HUES6 (cell line): ENCODE measurements at regions not wholly inside any gene's neighbourhood (a gene's known extent, or its start where the extent isn't known, plus 50 kb on each side); places are given as distances from the start of the nearest gene placed in this dataset.

Experiments
- H3K27ac ChIP-seq: 2 replicates; pipeline ENCODE4 v1.7.0; 2013; ENCODE audit warnings: low read depth, mild to moderate bottlenecking, low read length, inconsistent platforms
- H3K27me3 ChIP-seq: 2 replicates; pipeline ENCODE4 v1.6.1; 2013; ENCODE audit warnings: low read length; ENCODE audit not compliant: control insufficient read depth, insufficient read depth
- H3K36me3 ChIP-seq: 2 replicates; pipeline ENCODE4 v1.6.1; 2013; ENCODE audit warnings: low read length; ENCODE audit not compliant: control insufficient read depth, insufficient read depth
- H3K4me1 ChIP-seq: 2 replicates; pipeline ENCODE4 v1.6.1; 2013; ENCODE audit warnings: low read length; ENCODE audit not compliant: control insufficient read depth, insufficient read depth
- H3K4me3 ChIP-seq: 2 replicates; pipeline ENCODE4 v1.5.1; 2013; ENCODE audit warnings: low read depth, low read length
- H3K9ac ChIP-seq: one replicate; pipeline ENCODE4 v1.6.1; 2013; ENCODE audit warnings: mild to moderate bottlenecking, low read length
- H3K9me3 ChIP-seq: 2 replicates; pipeline ENCODE4 v1.6.1; 2013; ENCODE audit warnings: low read depth, low read length; ENCODE audit not compliant: control insufficient read depth, insufficient read depth

- Histone ChIP-seq H3K9me3 (no peaks in the 10 kb centered on the region), H3K9ac (no peak overlapping the region), H3K27me3 (no peaks in the 10 kb centered on the region), H3K27ac (no peak overlapping the region), H3K4me3 (no peak overlapping the region), H3K4me1 (no peaks in the 10 kb centered on the region), H3K36me3 (no peaks in the 10 kb centered on the region)
Observed at GRCh38 chr13:61030445-61030844, 385.2 kb downstream of the PCDH20 start.

- no peaks in the 10 kb centered on the region for H3K9me3 ChIP-seq
- H3K4me1 ChIP-seq: no peaks in the 10 kb centered on the region
- no peak overlapping the region for H3K4me3 ChIP-seq
- H3K36me3 ChIP-seq: no peaks in the 10 kb centered on the region
- H3K27me3 ChIP-seq: no peaks in the 10 kb centered on the region
- no peak overlapping the region for H3K9ac ChIP-seq
- H3K27ac ChIP-seq: no peak overlapping the region
Observed at GRCh38 chr13:61029064-61029463, 386.6 kb downstream of the PCDH20 start.

DNA sequence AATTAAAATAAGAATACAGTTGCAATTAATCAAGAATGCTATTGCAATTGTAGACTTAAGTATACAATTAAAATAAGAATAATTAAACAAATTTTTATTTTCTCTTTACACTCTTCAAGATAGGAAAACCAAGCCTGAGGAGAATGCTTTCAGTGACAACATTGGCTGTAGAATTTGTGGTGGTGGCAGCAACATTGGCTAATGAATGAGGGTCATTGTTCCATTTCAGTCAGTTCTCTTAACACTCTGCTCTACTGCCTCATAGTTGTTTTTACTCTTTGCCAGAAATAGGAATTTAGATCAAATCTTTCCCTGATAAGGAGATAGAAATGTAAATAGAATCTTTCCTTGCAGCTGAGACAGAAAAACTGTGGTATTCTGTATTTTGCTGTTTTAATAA is 391.6 kb downstream of the PCDH20 start:
- Histone ChIP-seq H3K9ac (no peak overlapping the region), H3K27me3 (no peaks in the 10 kb centered on the region), H3K27ac (no peak overlapping the region), H3K9me3 (no peaks in the 10 kb centered on the region), H3K36me3 (no peaks in the 10 kb centered on the region), H3K4me3 (no peak overlapping the region), H3K4me1 (no peaks in the 10 kb centered on the region)

- no peaks in the 10 kb centered on the region for H3K4me1 ChIP-seq
- H3K9me3 ChIP-seq: no peaks in the 10 kb centered on the region
- H3K36me3 ChIP-seq: no peaks in the 10 kb centered on the region
- no peaks in the 10 kb centered on the region for H3K27me3 ChIP-seq
- H3K27ac ChIP-seq: no peak overlapping the region
- H3K4me3 ChIP-seq: no peak overlapping the region
- H3K9ac ChIP-seq: no peak overlapping the region
Observed at GRCh38 chr13:61021838-61022237, 393.8 kb downstream of the PCDH20 start.

GRCh38 chr13:61013796-61014195 is 401.9 kb downstream of the PCDH20 start:
- H3K4me1 ChIP-seq: no peaks in the 10 kb centered on the region
- H3K9me3 ChIP-seq: peaks cover 8% of the 10 kb centered on the region
- no peak overlapping the region for H3K4me3 ChIP-seq
- H3K36me3 ChIP-seq: no peaks in the 10 kb centered on the region
- no peak overlapping the region for H3K27ac ChIP-seq
- H3K27me3 ChIP-seq: no peaks in the 10 kb centered on the region
- no peak overlapping the region for H3K9ac ChIP-seq

DNA sequence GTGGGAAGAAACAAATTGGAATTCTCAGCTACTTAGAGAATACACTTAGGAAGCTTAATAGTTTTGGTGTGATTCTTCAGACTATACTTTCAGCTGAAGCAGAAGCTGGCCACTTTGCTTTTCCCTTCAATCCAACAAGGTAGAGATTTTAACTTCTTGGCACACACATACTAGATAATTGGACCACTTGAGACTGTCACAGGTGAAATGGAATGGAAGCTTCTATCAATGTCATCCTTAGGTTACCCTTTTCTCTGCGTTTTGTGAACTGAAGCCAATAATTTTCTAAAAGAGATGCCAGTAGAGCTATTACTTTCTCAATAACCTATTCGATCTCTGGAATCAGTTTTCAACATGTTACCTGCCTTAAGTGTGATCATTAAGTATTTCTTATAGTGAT is 405.3 kb downstream of the PCDH20 start:
- no peak overlapping the region for H3K4me3 ChIP-seq
- no peak overlapping the region for H3K27ac ChIP-seq
- no peaks in the 10 kb centered on the region for H3K36me3 ChIP-seq
- no peaks in the 10 kb centered on the region for H3K4me1 ChIP-seq
- H3K27me3 ChIP-seq: no peaks in the 10 kb centered on the region
- H3K9ac ChIP-seq: no peak overlapping the region
- H3K9me3 ChIP-seq: peaks cover 38% of the 10 kb centered on the region

DNA sequence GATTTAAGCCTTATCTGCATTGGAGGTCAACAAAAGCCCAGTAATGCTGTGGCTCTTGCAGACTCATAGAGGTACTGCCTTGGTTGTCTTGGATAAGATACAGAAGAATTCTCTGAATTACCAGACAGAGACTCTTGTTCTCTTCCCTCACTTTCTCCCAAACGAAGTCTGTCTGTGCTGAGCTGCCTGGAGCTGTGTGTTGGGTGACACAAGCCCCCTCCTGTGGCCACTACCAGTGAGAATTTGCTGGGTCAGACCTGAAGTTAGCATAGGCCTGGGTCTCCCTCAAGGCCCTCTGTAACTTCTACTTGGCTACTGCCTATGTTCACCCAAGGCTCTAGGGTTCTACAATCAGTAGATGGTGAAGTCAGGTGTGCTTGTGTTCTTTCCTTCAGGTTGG is 413.0 kb downstream of the PCDH20 start:
- Histone ChIP-seq H3K27me3 (no peaks in the 10 kb centered on the region), H3K9ac (no peak overlapping the region), H3K4me1 (no peaks in the 10 kb centered on the region), H3K36me3 (no peaks in the 10 kb centered on the region), H3K4me3 (no peak overlapping the region), H3K27ac (no peak overlapping the region), H3K9me3 (peaks cover 24% of the 10 kb centered on the region)

GRCh38 chr13:60990032-60990733 is 425.5 kb downstream of the PCDH20 start:
- Histone ChIP-seq H3K4me3 (no peak overlapping the region), H3K4me1 (no peaks in the 10 kb centered on the region), H3K27me3 (no peaks in the 10 kb centered on the region), H3K9me3 (no peaks in the 10 kb centered on the region), H3K9ac (no peak overlapping the region), H3K27ac (no peak overlapping the region), H3K36me3 (no peaks in the 10 kb centered on the region)

- H3K9ac ChIP-seq: no peak overlapping the region
- no peaks in the 10 kb centered on the region for H3K27me3 ChIP-seq
- no peaks in the 10 kb centered on the region for H3K36me3 ChIP-seq
Observed at GRCh38 chr13:60986301-60986700, 429.3 kb downstream of the PCDH20 start.

GRCh38 chr13:60981407-60981806 is 434.2 kb downstream of the PCDH20 start:
- H3K27me3 ChIP-seq: no peaks in the 10 kb centered on the region
- no peak overlapping the region for H3K4me3 ChIP-seq
- H3K9me3 ChIP-seq: peaks cover 11% of the 10 kb centered on the region; the same call in 1 of the 2 replicates
- H3K36me3 ChIP-seq: no peaks in the 10 kb centered on the region
- H3K4me1 ChIP-seq: no peaks in the 10 kb centered on the region
- no peak overlapping the region for H3K9ac ChIP-seq
- H3K27ac ChIP-seq: no peak overlapping the region

More at GRCh38 chr13:60986301-60986700, 429.3 kb downstream of the PCDH20 start:
- Histone ChIP-seq H3K9me3 (no peaks in the 10 kb centered on the region), H3K27ac (no peak overlapping the region), H3K4me3 (no peak overlapping the region), H3K4me1 (no peaks in the 10 kb centered on the region)

DNA sequence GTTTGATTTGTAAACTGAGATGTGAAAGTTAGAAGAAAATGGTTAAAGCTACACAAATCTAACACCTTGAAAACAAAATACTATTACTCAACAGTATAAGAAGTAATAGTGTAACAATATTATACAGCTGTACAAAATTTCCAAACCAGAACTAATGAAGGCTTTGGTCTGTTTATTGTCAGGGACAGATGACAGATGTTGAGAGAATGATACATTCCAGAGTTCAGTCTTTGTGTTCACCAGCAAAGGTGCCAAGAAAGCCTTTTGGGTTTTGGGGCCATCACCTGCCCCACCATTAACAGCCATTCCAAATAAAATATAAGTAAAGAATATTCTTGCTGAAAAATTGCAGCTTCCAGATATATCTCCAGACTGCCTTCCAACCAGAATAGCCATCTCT is 439.3 kb downstream of the PCDH20 start:
- H3K27ac ChIP-seq: no peak overlapping the region
- no peaks in the 10 kb centered on the region for H3K27me3 ChIP-seq
- H3K36me3 ChIP-seq: no peaks in the 10 kb centered on the region
- peaks cover 16% of the 10 kb centered on the region; the same call in 1 of the 2 replicates for H3K9me3 ChIP-seq
- H3K9ac ChIP-seq: no peak overlapping the region
- no peak overlapping the region for H3K4me3 ChIP-seq
- peaks cover 3% of the 10 kb centered on the region; the same call in 1 of the 2 replicates for H3K4me1 ChIP-seq
